Stimulated activated naive CD8-positive, alpha-beta T cell treated with anti-CD3 and anti-CD28 coated beads, Interleukin-15, Interleukin-2, amounts not matched to agents 100 ng/mL and 50 ng/mL, for 24 hours (primary cell): ENCODE measurements at regions not wholly inside any gene's neighbourhood (a gene's known extent, or its start where the extent isn't known, plus 50 kb on each side); places are given as distances from the start of the nearest gene placed in this dataset.

Experiments used
- H3K27ac Mint-ChIP-seq: one replicate; pipeline ENCODE4 v1.8.0; 2021; ENCODE audit warnings: mild to moderate bottlenecking, mixed read lengths
- H3K27me3 Mint-ChIP-seq: one replicate; pipeline ENCODE4 v1.8.0; 2021; ENCODE audit warnings: mixed read lengths
- H3K36me3 Mint-ChIP-seq: one replicate; pipeline ENCODE4 v1.8.0; 2021; ENCODE audit warnings: low read depth, mixed read lengths
- H3K4me1 Mint-ChIP-seq: one replicate; pipeline ENCODE4 v1.8.0; 2021; ENCODE audit warnings: low read depth, mixed read lengths
- H3K4me3 Mint-ChIP-seq: one replicate; pipeline ENCODE4 v1.8.0; 2021; ENCODE audit warnings: mild to moderate bottlenecking, mixed read lengths
- H3K9me3 Mint-ChIP-seq: one replicate; pipeline ENCODE4 v1.8.0; 2021; ENCODE audit warnings: mixed read lengths

- H3K4me1 Mint-ChIP-seq: no peaks in the 10 kb centered on the region
- H3K27ac Mint-ChIP-seq: no peak overlapping the region
- peaks cover 5% of the 10 kb centered on the region for H3K27me3 Mint-ChIP-seq
- H3K36me3 Mint-ChIP-seq: no peaks in the 10 kb centered on the region
- H3K4me3 Mint-ChIP-seq: no peak overlapping the region
- no peaks in the 10 kb centered on the region for H3K9me3 Mint-ChIP-seq
Observed at GRCh38 chr13:104841110-104841509, 1694.4 kb downstream of the EFNB2 start.

GRCh38 chr13:104837756-104838155, 1697.7 kb downstream of the EFNB2 start:
- Mint-ChIP-seq H3K27me3 (peaks cover 8% of the 10 kb centered on the region), H3K4me3 (no peak overlapping the region), H3K4me1 (no peaks in the 10 kb centered on the region), H3K9me3 (no peaks in the 10 kb centered on the region), H3K27ac (no peak overlapping the region), H3K36me3 (no peaks in the 10 kb centered on the region)

GRCh38 chr13:104833221-104833620, 1702.2 kb downstream of the EFNB2 start:
- Mint-ChIP-seq H3K4me1 (no peaks in the 10 kb centered on the region), H3K36me3 (no peaks in the 10 kb centered on the region), H3K27ac (no peak overlapping the region), H3K4me3 (no peak overlapping the region), H3K9me3 (peaks cover 3% of the 10 kb centered on the region), H3K27me3 (peaks cover 8% of the 10 kb centered on the region)

GRCh38 chr13:104832231-104832630, 1703.2 kb downstream of the EFNB2 start:
- Mint-ChIP-seq H3K4me1 (no peaks in the 10 kb centered on the region), H3K9me3 (peaks cover 3% of the 10 kb centered on the region), H3K36me3 (no peaks in the 10 kb centered on the region), H3K27me3 (peaks cover 3% of the 10 kb centered on the region), H3K27ac (no peak overlapping the region), H3K4me3 (no peak overlapping the region)

GRCh38 chr13:104831831-104832230, 1703.6 kb downstream of the EFNB2 start:
- Mint-ChIP-seq H3K4me1 (no peaks in the 10 kb centered on the region), H3K27me3 (peaks cover 3% of the 10 kb centered on the region), H3K4me3 (no peak overlapping the region), H3K9me3 (peaks cover 3% of the 10 kb centered on the region), H3K36me3 (no peaks in the 10 kb centered on the region), H3K27ac (no peak overlapping the region)

GRCh38 chr13:104823709-104824108, 1711.8 kb downstream of the EFNB2 start:
- no peaks in the 10 kb centered on the region for H3K36me3 Mint-ChIP-seq
- no peaks in the 10 kb centered on the region for H3K27me3 Mint-ChIP-seq
- peaks cover 16% of the 10 kb centered on the region for H3K9me3 Mint-ChIP-seq
- H3K4me3 Mint-ChIP-seq: no peak overlapping the region
- no peak overlapping the region for H3K27ac Mint-ChIP-seq
- no peaks in the 10 kb centered on the region for H3K4me1 Mint-ChIP-seq

GRCh38 chr13:104823071-104823470, 1712.4 kb downstream of the EFNB2 start:
- no peaks in the 10 kb centered on the region for H3K36me3 Mint-ChIP-seq
- H3K9me3 Mint-ChIP-seq: peaks cover 16% of the 10 kb centered on the region
- no peak overlapping the region for H3K27ac Mint-ChIP-seq
- no peaks in the 10 kb centered on the region for H3K27me3 Mint-ChIP-seq
- no peak overlapping the region for H3K4me3 Mint-ChIP-seq
- no peaks in the 10 kb centered on the region for H3K4me1 Mint-ChIP-seq

GRCh38 chr13:104817271-104817670, 1718.2 kb downstream of the EFNB2 start:
- Mint-ChIP-seq H3K4me3 (no peak overlapping the region), H3K27ac (no peak overlapping the region), H3K9me3 (peaks cover 10% of the 10 kb centered on the region), H3K27me3 (no peaks in the 10 kb centered on the region), H3K36me3 (no peaks in the 10 kb centered on the region), H3K4me1 (no peaks in the 10 kb centered on the region)

- Mint-ChIP-seq H3K9me3 (peaks cover 10% of the 10 kb centered on the region), H3K36me3 (no peaks in the 10 kb centered on the region), H3K4me3 (no peak overlapping the region), H3K27me3 (no peaks in the 10 kb centered on the region), H3K27ac (no peak overlapping the region), H3K4me1 (no peaks in the 10 kb centered on the region)
Observed at GRCh38 chr13:104816726-104817125, 1718.7 kb downstream of the EFNB2 start.

- peaks cover 9% of the 10 kb centered on the region for H3K9me3 Mint-ChIP-seq
- H3K4me1 Mint-ChIP-seq: peaks cover 7% of the 10 kb centered on the region
- H3K27me3 Mint-ChIP-seq: no peaks in the 10 kb centered on the region
- H3K27ac Mint-ChIP-seq: no peak overlapping the region
- H3K36me3 Mint-ChIP-seq: no peaks in the 10 kb centered on the region
- H3K4me3 Mint-ChIP-seq: no peak overlapping the region
Observed at GRCh38 chr13:104810242-104810641, 1725.2 kb downstream of the EFNB2 start.

GRCh38 chr13:104809483-104809882, 1726.0 kb downstream of the EFNB2 start:
- Mint-ChIP-seq H3K27me3 (no peaks in the 10 kb centered on the region), H3K4me1 (peaks cover 7% of the 10 kb centered on the region), H3K27ac (no peak overlapping the region), H3K9me3 (peaks cover 9% of the 10 kb centered on the region), H3K36me3 (no peaks in the 10 kb centered on the region), H3K4me3 (no peak overlapping the region)

- Mint-ChIP-seq H3K27me3 (no peaks in the 10 kb centered on the region), H3K4me1 (peaks cover 5% of the 10 kb centered on the region), H3K4me3 (no peak overlapping the region), H3K9me3 (peaks cover 4% of the 10 kb centered on the region), H3K36me3 (no peaks in the 10 kb centered on the region), H3K27ac (no peak overlapping the region)
Observed at GRCh38 chr13:104805346-104805745, 1730.1 kb downstream of the EFNB2 start.

GRCh38 chr13:104799152-104799551, 1732.9 kb upstream of the SLC10A2 start:
- Mint-ChIP-seq H3K4me1 (no peaks in the 10 kb centered on the region), H3K4me3 (no peak overlapping the region), H3K9me3 (no peaks in the 10 kb centered on the region), H3K27ac (no peak overlapping the region), H3K36me3 (no peaks in the 10 kb centered on the region), H3K27me3 (no peaks in the 10 kb centered on the region)

GRCh38 chr13:104798486-104798885, 1732.3 kb upstream of the SLC10A2 start:
- Mint-ChIP-seq H3K4me1 (no peaks in the 10 kb centered on the region), H3K4me3 (no peak overlapping the region), H3K27ac (no peak overlapping the region), H3K9me3 (no peaks in the 10 kb centered on the region), H3K27me3 (peaks cover 3% of the 10 kb centered on the region), H3K36me3 (no peaks in the 10 kb centered on the region)

GRCh38 chr13:104796581-104796980, 1730.4 kb upstream of the SLC10A2 start:
- Mint-ChIP-seq H3K4me1 (no peaks in the 10 kb centered on the region), H3K27ac (no peak overlapping the region), H3K4me3 (no peak overlapping the region), H3K36me3 (no peaks in the 10 kb centered on the region), H3K27me3 (peaks cover 3% of the 10 kb centered on the region), H3K9me3 (no peaks in the 10 kb centered on the region)

GRCh38 chr13:104785952-104786351, 1719.7 kb upstream of the SLC10A2 start:
- H3K9me3 Mint-ChIP-seq: no peaks in the 10 kb centered on the region
- H3K27ac Mint-ChIP-seq: no peak overlapping the region
- no peaks in the 10 kb centered on the region for H3K4me1 Mint-ChIP-seq
- no peaks in the 10 kb centered on the region for H3K36me3 Mint-ChIP-seq
- H3K27me3 Mint-ChIP-seq: no peaks in the 10 kb centered on the region
- no peak overlapping the region for H3K4me3 Mint-ChIP-seq
